HG03066 (cell line): ENCODE measurements at regions not wholly inside any gene's neighbourhood (a gene's known extent, or its start where the extent isn't known, plus 50 kb on each side); places are given as distances from the start of the nearest gene placed in this dataset.
"Not testable (repeated sequence)": the region's sequence is repeated elsewhere in the genome, so short reads cannot be mapped to it uniquely, and the experiment has no call there.

Source experiments
- ATAC-seq: cut with Tn5 transposase; IDR thresholded peaks from one replicate; pipeline ENCODE4 v1.9.1; 2021; ENCODE audit warnings: low read depth; ENCODE audit not compliant: unreplicated experiment

GRCh38 chr4:81694176-81694913, 222.6 kb upstream of the RASGEF1B start:
- no peak for ATAC-seq

GRCh38 chr4:81690871-81691270, 219.2 kb upstream of the RASGEF1B start:
- ATAC-seq = no peak

- ATAC-seq = no peak
Measured at GRCh38 chr4:81688085-81688484, 216.4 kb upstream of the RASGEF1B start.

GRCh38 chr4:81687471-81687870, 215.8 kb upstream of the RASGEF1B start:
- no peak for ATAC-seq

GRCh38 chr4:81685104-81685503, 213.4 kb upstream of the RASGEF1B start:
- no peak for ATAC-seq

- ATAC-seq = no peak
Measured at GRCh38 chr4:81684352-81684751, 212.6 kb upstream of the RASGEF1B start.

- no peak for ATAC-seq
Measured at GRCh38 chr4:81682492-81682891, 210.8 kb upstream of the RASGEF1B start.

- no peak for ATAC-seq
Measured at GRCh38 chr4:81679315-81679714, 207.6 kb upstream of the RASGEF1B start.

- ATAC-seq = no peak
Measured at GRCh38 chr4:81678801-81679200, 207.1 kb upstream of the RASGEF1B start.

- no peak for ATAC-seq
Measured at GRCh38 chr4:81676537-81676936, 204.8 kb upstream of the RASGEF1B start.

- ATAC-seq = no peak
Measured at GRCh38 chr4:81675791-81676393, 204.2 kb upstream of the RASGEF1B start.

- no peak for ATAC-seq
Measured at GRCh38 chr4:81673961-81674360, 202.3 kb upstream of the RASGEF1B start.

GRCh38 chr4:81668328-81668727, 196.6 kb upstream of the RASGEF1B start:
- not testable (repeated sequence) for ATAC-seq

- ATAC-seq = no peak
Measured at GRCh38 chr4:81667539-81667938, 195.8 kb upstream of the RASGEF1B start.

GRCh38 chr4:81666491-81666890, 194.8 kb upstream of the RASGEF1B start:
- ATAC-seq = no peak

GRCh38 chr4:81665649-81666048, 193.9 kb upstream of the RASGEF1B start:
- ATAC-seq = no peak

- no peak for ATAC-seq
Measured at GRCh38 chr4:81665045-81665444, 193.3 kb upstream of the RASGEF1B start.

- ATAC-seq = no peak
Measured at GRCh38 chr4:81664079-81664478, 192.4 kb upstream of the RASGEF1B start.

GRCh38 chr4:81663368-81663767, 191.7 kb upstream of the RASGEF1B start:
- no peak for ATAC-seq

GRCh38 chr4:81659051-81659450, 187.3 kb upstream of the RASGEF1B start:
- no peak for ATAC-seq

GRCh38 chr4:81652069-81652478, 180.4 kb upstream of the RASGEF1B start:
- ATAC-seq = no peak

- ATAC-seq = no peak
Measured at GRCh38 chr4:81651243-81651899, 179.7 kb upstream of the RASGEF1B start.
